ENCODE measurements at regions not wholly inside any gene's neighbourhood (a gene's known extent, or its start where the extent isn't known, plus 50 kb on each side); places are given as distances from the start of the nearest gene placed in this dataset.

- H2AFZ ChIP-seq: no peak overlapping the region
- no peaks in the 10 kb centered on the region for H4K20me1 ChIP-seq (ENCODE audit: insufficient read depth, poor library complexity, severe bottlenecking)
- WGBS (ENCODE audit: low lambda C conversion rate, missing lambda C conversion rate): 100% methylated on average over 1 of the region's 1 CpG
- TF ChIP-seq EZH2 (IDR thresholded peaks at IDR 0.05; ENCODE audit: borderline replicate concordance) (no peak), CTCF (IDR thresholded peaks at IDR 0.05; ENCODE audit: poor library complexity) (no peak), EZH2phosphoT487 (IDR thresholded peaks at IDR 0.05; ENCODE audit: low read depth, severe bottlenecking, unreplicated experiment) (no peak)
- no peaks in the 10 kb centered on the region for H3K4me1 ChIP-seq (ENCODE audit: insufficient read depth)
- no peak for DNase-seq (ENCODE audit: low spot score)
- H3K79me2 ChIP-seq: no peaks in the 10 kb centered on the region
- H3K9me3 ChIP-seq (ENCODE audit: low read depth): no peaks in the 10 kb centered on the region
- no peak overlapping the region for H3K27ac ChIP-seq
- H3K4me3 ChIP-seq: no peak overlapping the region
- H3K27me3 ChIP-seq: no peaks in the 10 kb centered on the region
- H3K9me2 ChIP-seq (replicated peaks; ENCODE audit: insufficient read depth): no peaks in the 10 kb centered on the region
- no peaks in the 10 kb centered on the region for H3K36me3 ChIP-seq (replicated peaks; ENCODE audit: insufficient read depth, low read depth)
- no peak overlapping the region for H3K4me2 ChIP-seq
Observed at GRCh38 chr1:100622506-100622905, 84.6 kb downstream of the GPR88 start.

GRCh38 chr1:100622966-100623762, 85.2 kb downstream of the GPR88 start:
- Histone ChIP-seq H2AFZ (no peak overlapping the region), H3K4me1 (ENCODE audit: insufficient read depth) (no peaks in the 10 kb centered on the region), H3K27me3 (no peaks in the 10 kb centered on the region), H4K20me1 (ENCODE audit: insufficient read depth, poor library complexity, severe bottlenecking) (no peaks in the 10 kb centered on the region), H3K36me3 (replicated peaks; ENCODE audit: insufficient read depth, low read depth) (no peaks in the 10 kb centered on the region), H3K79me2 (no peaks in the 10 kb centered on the region), H3K9me2 (replicated peaks; ENCODE audit: insufficient read depth) (no peaks in the 10 kb centered on the region), H3K4me2 (no peak overlapping the region), H3K27ac (no peak overlapping the region), H3K9me3 (ENCODE audit: low read depth) (no peaks in the 10 kb centered on the region), H3K4me3 (no peak overlapping the region)
- DNase-seq (ENCODE audit: low spot score): no peak
- WGBS (ENCODE audit: low lambda C conversion rate, missing lambda C conversion rate): 52% methylated on average over 5 of the region's 5 CpGs
- TF ChIP-seq EZH2phosphoT487 (IDR thresholded peaks at IDR 0.05; ENCODE audit: low read depth, severe bottlenecking, unreplicated experiment): no peak
- no peak for TF ChIP-seq CTCF (IDR thresholded peaks at IDR 0.05; ENCODE audit: poor library complexity)

GRCh38 chr1:100624886-100625610, 87.1 kb downstream of the GPR88 start:
- Histone ChIP-seq H3K4me2 (no peak overlapping the region), H3K9me3 (ENCODE audit: low read depth) (no peaks in the 10 kb centered on the region), H3K79me2 (no peaks in the 10 kb centered on the region), H3K9me2 (replicated peaks; ENCODE audit: insufficient read depth) (no peaks in the 10 kb centered on the region), H3K4me1 (ENCODE audit: insufficient read depth) (no peaks in the 10 kb centered on the region), H2AFZ (no peak overlapping the region), H3K4me3 (no peak overlapping the region), H4K20me1 (ENCODE audit: insufficient read depth, poor library complexity, severe bottlenecking) (no peaks in the 10 kb centered on the region), H3K27me3 (no peaks in the 10 kb centered on the region), H3K36me3 (replicated peaks; ENCODE audit: insufficient read depth, low read depth) (no peaks in the 10 kb centered on the region), H3K27ac (no peak overlapping the region)
- 79% methylated on average over 9 of the region's 9 CpGs for WGBS (ENCODE audit: low lambda C conversion rate, missing lambda C conversion rate)
- no peak for TF ChIP-seq EZH2 (IDR thresholded peaks at IDR 0.05; ENCODE audit: borderline replicate concordance)
- no peak for TF ChIP-seq CTCF (IDR thresholded peaks at IDR 0.05; ENCODE audit: poor library complexity)
- TF ChIP-seq EZH2phosphoT487 (IDR thresholded peaks at IDR 0.05; ENCODE audit: low read depth, severe bottlenecking, unreplicated experiment): no peak
- no peak for DNase-seq (ENCODE audit: low spot score)
